CD4-positive, alpha-beta T cell (primary cell): ENCODE measurements at regions not wholly inside any gene's neighbourhood (a gene's known extent, or its start where the extent isn't known, plus 50 kb on each side); places are given as distances from the start of the nearest gene placed in this dataset.

Source experiments
- ATAC-seq: fragments of 200-7000 bp; cut with Tn5 transposase; one replicate; pipeline ENCODE4 v1.10.0; 2022; ENCODE audit warnings: mild to moderate bottlenecking; ENCODE audit not compliant: poor library complexity
- CTCF ChIA-PET: fragments of 350-600 bp; sonication (Branson Sonifier 250); formaldehyde crosslinking; loops from one replicate; lab custom pipeline; 2021; ENCODE audit warnings: antibody characterized with exemption, inconsistent platforms; lab: Charles Lee
- POLR2A ChIA-PET: fragments of 350-600 bp; sonication (Branson Sonifier 250); formaldehyde crosslinking; loops from one replicate; lab custom pipeline; 2021; ENCODE audit warnings: antibody characterized with exemption, inconsistent platforms; lab: Charles Lee
- DNase-seq, 14 experiments: peaks; one replicate each; pipeline ENCODE4 v3.0.0-alpha.2; 2013 to 2020; ENCODE audit warnings: mixed read lengths in 2 of 14
- H3K27ac ChIP-seq, 2 donors: one replicate each; pipeline versions ENCODE4 v1.5.1 to v1.7.0; 2013; ENCODE audit warnings: low read length in 2 of 2, low read depth in 1 of 2, mild to moderate bottlenecking in 1 of 2
- H3K27me3 ChIP-seq, 2 experiments: 1 replicate in 1 of 2; 2 replicates in 1 of 2; pipeline versions ENCODE4 v1.6.1 to v1.7.0; 2013; ENCODE audit warnings: low read length in 2 of 2, control low read depth in 1 of 2, mild to moderate bottlenecking in 1 of 2, moderate library complexity in 1 of 2; ENCODE audit not compliant: insufficient read depth in 2 of 2, control insufficient read depth in 1 of 2
- H3K36me3 ChIP-seq: one replicate; pipeline ENCODE4 v1.6.1; 2013; ENCODE audit warnings: low read length, control low read depth; ENCODE audit not compliant: insufficient read depth
- H3K4me1 ChIP-seq: one replicate; pipeline ENCODE4 v1.6.1; 2013; ENCODE audit warnings: low read length, control low read depth; ENCODE audit not compliant: insufficient read depth
- H3K4me3 ChIP-seq: one replicate; pipeline ENCODE4 v1.5.1; 2013; ENCODE audit warnings: mild to moderate bottlenecking, low read length, moderate library complexity
- H3K9me3 ChIP-seq, 2 experiments: 1 replicate in 1 of 2; 2 replicates in 1 of 2; pipeline versions ENCODE4 v1.6.1 to v1.7.0; 2013; ENCODE audit warnings: low read length in 2 of 2, mild to moderate bottlenecking in 2 of 2, control low read depth in 1 of 2, moderate library complexity in 1 of 2; ENCODE audit not compliant: control insufficient read depth in 1 of 2, insufficient read depth in 1 of 2
- H3K27ac Mint-ChIP-seq: one replicate; pipeline ENCODE4 v1.8.0; 2020; ENCODE audit warnings: mixed read lengths
- H3K27me3 Mint-ChIP-seq: one replicate; pipeline ENCODE4 v1.8.0; 2021; ENCODE audit warnings: mixed read lengths
- H3K36me3 Mint-ChIP-seq: one replicate; pipeline ENCODE4 v1.8.0; 2021; ENCODE audit warnings: low read depth, mixed read lengths
- H3K4me1 Mint-ChIP-seq: one replicate; pipeline ENCODE4 v1.8.0; 2021; ENCODE audit warnings: low read depth, mixed read lengths
- H3K4me3 Mint-ChIP-seq: one replicate; pipeline ENCODE4 v1.8.0; 2020; ENCODE audit warnings: mild to moderate bottlenecking, mixed read lengths
- H3K9me3 Mint-ChIP-seq: one replicate; pipeline ENCODE4 v1.8.0; 2020; ENCODE audit warnings: mixed read lengths
- intact Hi-C, 2 experiments: fragments of 100-400 bp; cut with DNase I in 1 of 2; cut with micrococcal nuclease in 1 of 2; formaldehyde crosslinking; loops; one replicate each; pipeline versions ENCODE4 v1.15.1 to v1.9.0; 2023 to 2025; cut with DNase I, micrococcal nuclease
- TF ChIP-seq, protein P1 (sequence below): fragments of 200-600 bp; IDR thresholded peaks from one replicate; pipeline ENCODE4 v1.8.0; 2022; ENCODE audit warnings: antibody characterized with exemption, mild to moderate bottlenecking

DNA sequence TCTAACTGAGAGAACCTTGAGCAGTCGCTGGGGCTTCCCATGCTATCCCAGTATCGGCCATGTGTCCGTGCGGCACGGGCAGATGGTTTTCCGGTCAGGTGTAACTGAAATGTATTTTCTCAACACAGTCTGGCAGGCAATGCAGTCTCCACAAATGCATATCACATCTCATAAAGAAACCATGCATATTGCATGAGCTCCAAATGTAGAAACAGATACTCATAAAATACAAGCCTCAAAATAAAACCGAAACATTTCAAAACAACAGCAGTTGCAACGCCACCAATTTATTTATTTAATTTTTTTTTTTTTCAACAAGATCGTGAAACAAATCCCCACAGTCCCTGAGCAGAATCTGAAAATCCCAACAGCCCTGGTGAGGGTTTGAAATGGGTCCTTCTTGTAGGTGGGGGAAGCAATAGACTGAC, 299.4 kb downstream of the LPIN1 start:
- peaks cover 44% of the 10 kb centered on the region for H3K4me1 ChIP-seq
- no peaks in the 10 kb centered on the region for H3K36me3 ChIP-seq
- DNase-seq (no peak), ATAC-seq (no peak)
- ChIA-PET CTCF (no interaction called here), POLR2A (interaction anchor here (0.7 to 4.0 kb wide), 16 partner anchors 8 to 671 kb away, joined by 3 to 39 read pairs (median 5); partner anchors contain the start of gene TRIB2)
- Mint-ChIP-seq H3K9me3 (peaks cover 8% of the 10 kb centered on the region), H3K4me3 (no peak overlapping the region), H3K4me1 (peaks cover 85% of the 10 kb centered on the region), H3K27me3 (no peaks in the 10 kb centered on the region), H3K36me3 (peaks cover 6% of the 10 kb centered on the region), H3K27ac (no peak overlapping the region)
- intact Hi-C loops = no loop called here
- no peak overlapping the region for H3K27ac ChIP-seq
- no peaks in the 10 kb centered on the region for H3K9me3 ChIP-seq
- H3K4me3 ChIP-seq = no peak overlapping the region
- H3K27me3 ChIP-seq = no peaks in the 10 kb centered on the region
- TF ChIP-seq, protein P1, sequence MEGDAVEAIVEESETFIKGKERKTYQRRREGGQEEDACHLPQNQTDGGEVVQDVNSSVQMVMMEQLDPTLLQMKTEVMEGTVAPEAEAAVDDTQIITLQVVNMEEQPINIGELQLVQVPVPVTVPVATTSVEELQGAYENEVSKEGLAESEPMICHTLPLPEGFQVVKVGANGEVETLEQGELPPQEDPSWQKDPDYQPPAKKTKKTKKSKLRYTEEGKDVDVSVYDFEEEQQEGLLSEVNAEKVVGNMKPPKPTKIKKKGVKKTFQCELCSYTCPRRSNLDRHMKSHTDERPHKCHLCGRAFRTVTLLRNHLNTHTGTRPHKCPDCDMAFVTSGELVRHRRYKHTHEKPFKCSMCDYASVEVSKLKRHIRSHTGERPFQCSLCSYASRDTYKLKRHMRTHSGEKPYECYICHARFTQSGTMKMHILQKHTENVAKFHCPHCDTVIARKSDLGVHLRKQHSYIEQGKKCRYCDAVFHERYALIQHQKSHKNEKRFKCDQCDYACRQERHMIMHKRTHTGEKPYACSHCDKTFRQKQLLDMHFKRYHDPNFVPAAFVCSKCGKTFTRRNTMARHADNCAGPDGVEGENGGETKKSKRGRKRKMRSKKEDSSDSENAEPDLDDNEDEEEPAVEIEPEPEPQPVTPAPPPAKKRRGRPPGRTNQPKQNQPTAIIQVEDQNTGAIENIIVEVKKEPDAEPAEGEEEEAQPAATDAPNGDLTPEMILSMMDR = no peak

DNA sequence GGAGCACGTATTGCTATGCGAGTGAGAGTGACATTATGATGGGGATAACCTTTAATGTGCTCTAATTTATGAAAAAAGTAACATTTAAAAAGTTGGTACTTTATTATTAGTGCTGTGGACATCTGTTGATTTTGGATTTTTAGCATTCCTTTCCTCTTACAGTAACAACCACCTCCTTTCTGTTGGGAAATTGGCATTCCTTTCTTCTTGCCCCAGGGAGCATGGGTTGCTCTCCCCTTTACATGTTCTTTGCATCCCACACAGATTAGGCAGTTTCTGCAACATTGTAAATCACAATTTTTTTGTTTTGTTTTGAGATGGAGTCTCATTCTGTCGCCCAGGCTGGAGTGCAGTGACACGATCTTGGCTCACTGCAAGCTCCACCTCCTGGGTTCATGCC, 300.2 kb downstream of the LPIN1 start:
- Mint-ChIP-seq H3K4me1 (peaks cover 80% of the 10 kb centered on the region), H3K27me3 (no peaks in the 10 kb centered on the region), H3K27ac (peak overlapping the region; percentile 11), H3K4me3 (no peak overlapping the region), H3K9me3 (peaks cover 3% of the 10 kb centered on the region), H3K36me3 (peaks cover 4% of the 10 kb centered on the region)
- ChIA-PET CTCF (no interaction called here), POLR2A (interaction anchor here (4.0 kb wide), 1 partner anchor 12 kb away, joined by 39 read pairs; no protein-coding TSS in a partner anchor)
- no peak overlapping the region for H3K27ac ChIP-seq
- no peaks in the 10 kb centered on the region for H3K36me3 ChIP-seq
- TF ChIP-seq, protein P1 = no peak
- ATAC-seq (no peak), DNase-seq (no peak)
- no peaks in the 10 kb centered on the region for H3K27me3 ChIP-seq
- intact Hi-C loops = no loop called here
- no peak overlapping the region for H3K4me3 ChIP-seq
- H3K4me1 ChIP-seq = peaks cover 44% of the 10 kb centered on the region
- no peaks in the 10 kb centered on the region for H3K9me3 ChIP-seq

DNA sequence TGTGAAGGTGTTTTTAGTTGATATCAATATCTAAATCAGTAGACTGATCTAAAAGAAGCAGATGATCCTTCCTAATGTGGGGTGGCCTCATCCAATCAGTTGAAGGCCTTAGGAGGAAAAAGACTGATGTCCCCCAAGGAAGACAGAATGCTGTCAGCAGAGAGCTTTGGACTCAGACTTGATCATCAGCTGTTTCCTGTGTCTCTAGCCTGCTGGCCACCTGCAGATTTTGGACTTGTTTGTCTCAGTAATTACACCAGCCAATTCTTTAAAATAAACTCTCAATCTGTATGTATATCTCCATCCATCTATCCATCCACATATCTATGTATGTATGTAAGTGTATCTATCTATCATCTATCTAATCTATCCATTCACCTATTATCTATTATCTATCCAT, 301.3 kb downstream of the LPIN1 start:
- ATAC-seq (no peak), DNase-seq (no peak)
- intact Hi-C loops = no loop called here
- POLR2A ChIA-PET = no interaction called here
- Mint-ChIP-seq H3K27ac (peak overlapping the region; percentile 11), H3K4me3 (no peak overlapping the region), H3K4me1 (peaks cover 69% of the 10 kb centered on the region), H3K27me3 (no peaks in the 10 kb centered on the region), H3K9me3 (no peaks in the 10 kb centered on the region), H3K36me3 (no peaks in the 10 kb centered on the region)
- CTCF ChIA-PET = no interaction called here
- Histone ChIP-seq H3K27ac (no peak overlapping the region), H3K4me3 (no peak overlapping the region), H3K9me3 (no peaks in the 10 kb centered on the region), H3K36me3 (no peaks in the 10 kb centered on the region), H3K27me3 (no peaks in the 10 kb centered on the region), H3K4me1 (peaks cover 40% of the 10 kb centered on the region)
- TF ChIP-seq, protein P1 = no peak
